Adrenal gland (tissue), 5 donors: ENCODE measurements at regions not wholly inside any gene's neighbourhood (a gene's known extent, or its start where the extent isn't known, plus 50 kb on each side); places are given as distances from the start of the nearest gene placed in this dataset.

Source experiments
- CTCF ChIP-seq, 6 experiments: fragments of 450-650 bp in 4 of 6; fragments of 200-600 bp in 2 of 6; sonication (generic) in 1 of 6; IDR thresholded peaks; 1 replicate in 5 of 6; 2 replicates in 1 of 6; pipeline versions ENCODE4 v1.5.1 to v1.8.0; 2016 to 2021; ENCODE audit warnings: antibody characterized with exemption in 6 of 6, mild to moderate bottlenecking in 2 of 6, moderate library complexity in 1 of 6
- POLR2A ChIP-seq, 2 donors: fragments of 450-650 bp; IDR thresholded peaks; one replicate each; pipeline ENCODE4 v1.6.1; 2017; ENCODE audit warnings: antibody characterized with exemption in 2 of 2, mild to moderate bottlenecking in 2 of 2, moderate library complexity in 1 of 2
- donor health status: DM: no; HTN: no; CAD: no.

DNA sequence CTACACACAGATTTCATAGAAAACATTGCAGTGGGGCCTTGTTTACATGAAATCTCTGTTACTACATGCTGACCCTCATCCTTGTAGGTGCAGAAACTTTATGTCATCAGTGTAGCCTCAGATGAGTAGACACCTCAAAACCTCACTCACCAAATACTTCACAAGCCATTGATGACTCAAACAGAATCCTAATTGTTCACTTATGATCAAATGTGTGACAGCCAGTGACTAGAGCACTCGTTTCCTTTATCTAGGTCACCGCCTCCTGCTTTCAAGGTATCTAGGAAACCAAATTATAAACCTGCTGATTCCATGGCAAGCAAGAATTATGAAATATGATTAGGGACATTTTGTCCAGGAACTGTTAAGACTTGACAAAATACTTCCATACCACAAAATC, 255.8 kb upstream of the GPRIN3 start:
- TF ChIP-seq POLR2A (IDR thresholded peaks at IDR 0.05) (no peak), CTCF (IDR thresholded peaks at IDR 0.05) (no peak)
